ENCODE measurements at regions not wholly inside any gene's neighbourhood (a gene's known extent, or its start where the extent isn't known, plus 50 kb on each side); places are given as distances from the start of the nearest gene placed in this dataset.

- no peak overlapping the region for H3K4me2 ChIP-seq (ENCODE audit: low read length)
- ChIA-PET CTCF (no interaction called here), POLR2A (no interaction called here), RAD21 (ENCODE audit: low non-redundant PET in 1 of 2, low total read pairs in 2 of 2, uncharacterized antibody in 2 of 2, unreplicated experiment in 2 of 2) (no interaction called here)
- no peaks in the 10 kb centered on the region for H3K9me2 ChIP-seq (ENCODE audit: insufficient read depth)
- no peaks in the 10 kb centered on the region for H3K79me2 ChIP-seq (ENCODE audit: insufficient read depth, low read length)
- H3K36me3 ChIP-seq (ENCODE audit: control insufficient read depth in 1 of 2, insufficient read depth in 2 of 2, low read length in 2 of 2) = no peaks in the 10 kb centered on the region
- ATAC-seq (no peak), DNase-seq (ENCODE audit: low read depth, low spot score) (no peak)
- no peaks in the 10 kb centered on the region for H3K4me1 ChIP-seq (ENCODE audit: control insufficient read depth in 1 of 2, insufficient read depth in 2 of 2, low read length in 2 of 2)
- BruUV-seq (replicated peaks) = no TSS peak
- H3K9me3 ChIP-seq (ENCODE audit: control insufficient read depth in 1 of 2, insufficient read depth in 1 of 2, low read depth in 1 of 2, low read length in 2 of 2) = 0 out of 4 replicates have a peak, but pooled peaks cover 0 to 3% of the 10 kb centered on the region in 2 experiments
- H3K9ac ChIP-seq (ENCODE audit: low read length) = no peak overlapping the region
- no peaks in the 10 kb centered on the region for H3K27me3 ChIP-seq (ENCODE audit: insufficient read depth, low read length)
- TF ChIP-seq TCF7L2 (IDR thresholded peaks at IDR 0.05; ENCODE audit: borderline replicate concordance, extremely low read depth, insufficient read depth, insufficient read length) (no peak), EZH2 (IDR thresholded peaks at IDR 0.05) (no peak), RAD21 (IDR thresholded peaks at IDR 0.05; ENCODE audit: low read depth) (no peak), EZH2phosphoT487 (IDR thresholded peaks at IDR 0.05; ENCODE audit: borderline replicate concordance) (no peak), POLR2AphosphoS5 (IDR thresholded peaks at IDR 0.05; ENCODE audit: low read depth, low read length) (no peak), ZNF274 (IDR thresholded peaks at IDR 0.05; ENCODE audit: low read depth, low read length) (no peak), YY1 (IDR thresholded peaks at IDR 0.05; ENCODE audit: extremely low read depth, insufficient replicate concordance, low read depth, low read length) (no peak)
- TF ChIP-seq, protein P1, sequence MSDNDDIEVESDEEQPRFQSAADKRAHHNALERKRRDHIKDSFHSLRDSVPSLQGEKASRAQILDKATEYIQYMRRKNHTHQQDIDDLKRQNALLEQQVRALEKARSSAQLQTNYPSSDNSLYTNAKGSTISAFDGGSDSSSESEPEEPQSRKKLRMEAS (IDR thresholded peaks at IDR 0.05) = no peak
- H3K27ac ChIP-seq (ENCODE audit: low read depth, low read length) = no peak overlapping the region
- H2AFZ ChIP-seq (ENCODE audit: low read depth, low read length, poor library complexity, severe bottlenecking) = no peak overlapping the region
- no peak overlapping the region for H3K4me3 ChIP-seq (replicated peaks in 1 of 2; ENCODE audit: low read depth in 1 of 2, low read length in 2 of 2)
- intact Hi-C loops (cut with micrococcal nuclease) = no loop called here
- no peaks in the 10 kb centered on the region for H4K20me1 ChIP-seq (ENCODE audit: insufficient read depth)
These were observed 284.5 kb downstream of the ZNF608 start for GRCh38 chr5:124461941-124462340.

GRCh38 chr5:124461157-124461556 lies 285.3 kb downstream of the ZNF608 start:
- no peak overlapping the region for H3K4me2 ChIP-seq (ENCODE audit: low read length)
- TF ChIP-seq SIN3A (IDR thresholded peaks at IDR 0.05; ENCODE audit: low read depth) (no peak), ZNF274 (IDR thresholded peaks at IDR 0.05; ENCODE audit: low read depth, low read length) (no peak), SRF (IDR thresholded peaks at IDR 0.05; ENCODE audit: low read depth) (no peak), FOSL1 (IDR thresholded peaks at IDR 0.05; ENCODE audit: low read depth) (no peak), SP1 (IDR thresholded peaks at IDR 0.05; ENCODE audit: low read depth) (no peak), ELF1 (IDR thresholded peaks at IDR 0.05; ENCODE audit: borderline replicate concordance, low read depth) (no peak), JUND (IDR thresholded peaks at IDR 0.05) (no peak), EGR1 (IDR thresholded peaks at IDR 0.05; ENCODE audit: low read depth) (no peak), EZH2phosphoT487 (IDR thresholded peaks at IDR 0.05; ENCODE audit: borderline replicate concordance) (no peak), TCF7L2 (IDR thresholded peaks at IDR 0.05; ENCODE audit: borderline replicate concordance, extremely low read depth, insufficient read depth, insufficient read length) (no peak)
- TF ChIP-seq, protein P2, sequence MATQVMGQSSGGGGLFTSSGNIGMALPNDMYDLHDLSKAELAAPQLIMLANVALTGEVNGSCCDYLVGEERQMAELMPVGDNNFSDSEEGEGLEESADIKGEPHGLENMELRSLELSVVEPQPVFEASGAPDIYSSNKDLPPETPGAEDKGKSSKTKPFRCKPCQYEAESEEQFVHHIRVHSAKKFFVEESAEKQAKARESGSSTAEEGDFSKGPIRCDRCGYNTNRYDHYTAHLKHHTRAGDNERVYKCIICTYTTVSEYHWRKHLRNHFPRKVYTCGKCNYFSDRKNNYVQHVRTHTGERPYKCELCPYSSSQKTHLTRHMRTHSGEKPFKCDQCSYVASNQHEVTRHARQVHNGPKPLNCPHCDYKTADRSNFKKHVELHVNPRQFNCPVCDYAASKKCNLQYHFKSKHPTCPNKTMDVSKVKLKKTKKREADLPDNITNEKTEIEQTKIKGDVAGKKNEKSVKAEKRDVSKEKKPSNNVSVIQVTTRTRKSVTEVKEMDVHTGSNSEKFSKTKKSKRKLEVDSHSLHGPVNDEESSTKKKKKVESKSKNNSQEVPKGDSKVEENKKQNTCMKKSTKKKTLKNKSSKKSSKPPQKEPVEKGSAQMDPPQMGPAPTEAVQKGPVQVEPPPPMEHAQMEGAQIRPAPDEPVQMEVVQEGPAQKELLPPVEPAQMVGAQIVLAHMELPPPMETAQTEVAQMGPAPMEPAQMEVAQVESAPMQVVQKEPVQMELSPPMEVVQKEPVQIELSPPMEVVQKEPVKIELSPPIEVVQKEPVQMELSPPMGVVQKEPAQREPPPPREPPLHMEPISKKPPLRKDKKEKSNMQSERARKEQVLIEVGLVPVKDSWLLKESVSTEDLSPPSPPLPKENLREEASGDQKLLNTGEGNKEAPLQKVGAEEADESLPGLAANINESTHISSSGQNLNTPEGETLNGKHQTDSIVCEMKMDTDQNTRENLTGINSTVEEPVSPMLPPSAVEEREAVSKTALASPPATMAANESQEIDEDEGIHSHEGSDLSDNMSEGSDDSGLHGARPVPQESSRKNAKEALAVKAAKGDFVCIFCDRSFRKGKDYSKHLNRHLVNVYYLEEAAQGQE (IDR thresholded peaks at IDR 0.05; ENCODE audit: low read depth) = no peak

More at GRCh38 chr5:124461157-124461556, 285.3 kb downstream of the ZNF608 start:
- H3K9ac ChIP-seq (ENCODE audit: low read length) = no peak overlapping the region
- H3K36me3 ChIP-seq (ENCODE audit: control insufficient read depth in 1 of 2, insufficient read depth in 2 of 2, low read length in 2 of 2) = no peaks in the 10 kb centered on the region
- no peaks in the 10 kb centered on the region for H3K27me3 ChIP-seq (ENCODE audit: insufficient read depth, low read length)
- H3K4me1 ChIP-seq (ENCODE audit: control insufficient read depth in 1 of 2, insufficient read depth in 2 of 2, low read length in 2 of 2) = no peaks in the 10 kb centered on the region
- H2AFZ ChIP-seq (ENCODE audit: low read depth, low read length, poor library complexity, severe bottlenecking) = no peak overlapping the region
- intact Hi-C loops (cut with micrococcal nuclease) = no loop called here
- ATAC-seq = no peak
- ChIA-PET RAD21 (ENCODE audit: low non-redundant PET in 1 of 2, low total read pairs in 2 of 2, uncharacterized antibody in 2 of 2, unreplicated experiment in 2 of 2) (no interaction called here), POLR2A (no interaction called here), CTCF (no interaction called here)
- H3K9me3 ChIP-seq (ENCODE audit: control insufficient read depth in 1 of 2, insufficient read depth in 1 of 2, low read depth in 1 of 2, low read length in 2 of 2) = 0 out of 4 replicates have a peak, but pooled peaks cover 0 to 3% of the 10 kb centered on the region in 2 experiments
- H3K27ac ChIP-seq (ENCODE audit: low read depth, low read length) = no peak overlapping the region
- H3K9me2 ChIP-seq (ENCODE audit: insufficient read depth) = no peaks in the 10 kb centered on the region
- H4K20me1 ChIP-seq (ENCODE audit: insufficient read depth) = no peaks in the 10 kb centered on the region
- no peak overlapping the region for H3K4me3 ChIP-seq (replicated peaks in 1 of 2; ENCODE audit: low read depth in 1 of 2, low read length in 2 of 2)
- no peak for DNase-seq (ENCODE audit: low read depth, low spot score)
- no TSS peak for BruUV-seq (replicated peaks)
- H3K79me2 ChIP-seq (ENCODE audit: insufficient read depth, low read length) = no peaks in the 10 kb centered on the region

Data from HCT116 (cell line).